ENCODE measurements at regions not wholly inside any gene's neighbourhood (a gene's known extent, or its start where the extent isn't known, plus 50 kb on each side); places are given as distances from the start of the nearest gene placed in this dataset.

- Histone ChIP-seq H3K36me3 (replicated peaks; ENCODE audit: insufficient read depth, low read length) (no peaks in the 10 kb centered on the region), H3K27ac (ENCODE audit: low read length) (no peak overlapping the region), H3K27me3 (replicated peaks; ENCODE audit: insufficient read depth, low read length) (no peaks in the 10 kb centered on the region), H2AFZ (ENCODE audit: low read length) (peak overlapping the region; percentile 62), H4K20me1 (ENCODE audit: insufficient read depth, low read length) (no peaks in the 10 kb centered on the region), H3K4me1 (ENCODE audit: low read length) (peaks cover 14% of the 10 kb centered on the region), H3K4me3 (ENCODE audit: low read length) (no peak overlapping the region), H3K9me3 (replicated peaks; ENCODE audit: insufficient read depth, low read length) (no peaks in the 10 kb centered on the region), H3K4me2 (ENCODE audit: low read depth, low read length) (peak overlapping the region; percentile 94), H3K9me2 (replicated peaks; ENCODE audit: insufficient read depth, low read length) (no peaks in the 10 kb centered on the region), H3F3A (ENCODE audit: insufficient read depth, low read length) (peaks cover 14% of the 10 kb centered on the region; the same call in 1 of the 2 replicates), H3K79me2 (ENCODE audit: low read length) (no peaks in the 10 kb centered on the region), H3K9ac (ENCODE audit: low read length) (no peak overlapping the region)
- no peak for TF ChIP-seq CTCF (IDR thresholded peaks at IDR 0.05; ENCODE audit: low read length)
- DNase-seq: no peak
Measured at GRCh38 chr9:129259375-129259774, 81.3 kb upstream of the IER5L start.

DNA sequence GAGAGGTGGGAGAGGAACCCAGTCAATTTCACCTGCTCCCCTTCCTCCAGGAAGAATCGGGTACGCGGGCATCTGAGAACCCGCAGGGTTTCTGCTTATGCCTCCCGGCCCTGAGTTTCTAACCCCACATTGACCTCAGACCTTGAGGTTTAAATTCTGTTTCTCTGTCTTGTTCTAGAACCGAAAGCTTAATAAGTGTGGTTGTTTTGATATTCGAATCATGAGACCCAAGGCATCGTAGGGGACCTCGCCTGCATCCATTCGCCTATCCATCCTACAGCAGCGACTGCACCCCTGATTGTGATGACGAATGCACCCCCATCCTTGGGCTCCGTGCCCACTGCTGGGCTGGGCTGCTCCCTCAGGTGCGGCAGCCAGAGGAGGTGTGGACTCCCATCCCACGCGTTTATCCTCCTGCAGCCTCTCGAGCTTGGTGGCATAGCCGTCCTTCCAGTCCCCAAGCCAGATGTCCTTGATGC is 80.8 kb upstream of the IER5L start:
- Histone ChIP-seq H2AFZ (ENCODE audit: low read length) (peak overlapping the region; percentile 62), H3K9me2 (replicated peaks; ENCODE audit: insufficient read depth, low read length) (no peaks in the 10 kb centered on the region), H3K79me2 (ENCODE audit: low read length) (no peaks in the 10 kb centered on the region), H3K4me1 (ENCODE audit: low read length) (peaks cover 14% of the 10 kb centered on the region), H3F3A (ENCODE audit: insufficient read depth, low read length) (peaks cover 14% of the 10 kb centered on the region; the same call in 1 of the 2 replicates), H3K9ac (ENCODE audit: low read length) (peak overlapping the region; percentile 55), H3K9me3 (replicated peaks; ENCODE audit: insufficient read depth, low read length) (no peaks in the 10 kb centered on the region), H4K20me1 (ENCODE audit: insufficient read depth, low read length) (no peaks in the 10 kb centered on the region), H3K27me3 (replicated peaks; ENCODE audit: insufficient read depth, low read length) (no peaks in the 10 kb centered on the region), H3K36me3 (replicated peaks; ENCODE audit: insufficient read depth, low read length) (no peaks in the 10 kb centered on the region), H3K4me2 (ENCODE audit: low read depth, low read length) (peak overlapping the region; percentile 94), H3K4me3 (ENCODE audit: low read length) (peak overlapping the region; percentile 41), H3K27ac (ENCODE audit: low read length) (peak overlapping the region; percentile 38; the same call in 1 of the 2 replicates)
- TF ChIP-seq CTCF (IDR thresholded peaks at IDR 0.05; ENCODE audit: low read length): no peak
- TF ChIP-seq EZH2phosphoT487 (IDR thresholded peaks at IDR 0.05; ENCODE audit: low read length): no peak
- no peak for TF ChIP-seq EZH2 (optimal IDR thresholded peaks at IDR 0.05; ENCODE audit: low read depth, low read length)
- DNase-seq: peak; percentile 70

DNA sequence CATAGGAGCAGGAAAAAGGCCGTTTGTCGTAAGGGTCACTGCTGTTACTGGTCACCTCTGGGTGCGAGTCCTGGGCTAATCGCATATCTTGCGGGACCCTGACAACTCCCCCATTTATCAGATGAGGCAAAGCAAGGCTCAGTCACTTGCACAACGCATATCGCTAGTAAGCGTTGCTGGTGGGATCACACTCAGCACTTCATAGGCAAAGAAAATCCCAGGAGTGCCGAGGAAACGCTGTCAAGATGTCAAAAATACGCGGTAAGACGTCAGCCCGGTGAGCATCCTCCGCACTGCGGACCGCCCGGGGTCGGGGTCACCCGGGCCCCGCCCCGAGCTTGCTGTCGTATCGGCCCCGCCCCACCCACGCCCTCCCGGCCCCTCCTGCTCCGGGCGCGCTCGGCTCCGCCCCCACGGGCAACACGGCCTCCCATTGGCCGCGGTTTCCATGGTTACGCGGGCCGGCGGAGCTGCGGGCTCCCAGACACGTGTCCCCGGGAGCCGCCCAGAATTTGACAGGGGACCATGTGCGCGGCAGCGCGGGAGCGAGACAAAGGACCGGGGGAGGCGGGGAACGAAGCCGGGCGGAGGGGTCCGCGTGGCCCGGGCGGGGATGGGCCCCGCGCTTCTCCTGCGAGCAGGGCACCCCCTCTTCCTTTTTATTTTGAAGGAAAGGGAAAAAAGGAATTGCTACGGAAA is 80.2 kb upstream of the IER5L start:
- Histone ChIP-seq H3K4me3 (ENCODE audit: low read length) (peak overlapping the region; percentile 41), H3K9ac (ENCODE audit: low read length) (peak overlapping the region; percentile 55), H3K27me3 (replicated peaks; ENCODE audit: insufficient read depth, low read length) (no peaks in the 10 kb centered on the region), H4K20me1 (ENCODE audit: insufficient read depth, low read length) (no peaks in the 10 kb centered on the region), H3F3A (ENCODE audit: insufficient read depth, low read length) (peaks cover 14% of the 10 kb centered on the region; the same call in 1 of the 2 replicates), H3K9me3 (replicated peaks; ENCODE audit: insufficient read depth, low read length) (no peaks in the 10 kb centered on the region), H3K36me3 (replicated peaks; ENCODE audit: insufficient read depth, low read length) (no peaks in the 10 kb centered on the region), H3K79me2 (ENCODE audit: low read length) (no peaks in the 10 kb centered on the region), H2AFZ (ENCODE audit: low read length) (peak overlapping the region; percentile 62), H3K9me2 (replicated peaks; ENCODE audit: insufficient read depth, low read length) (no peaks in the 10 kb centered on the region), H3K27ac (ENCODE audit: low read length) (peak overlapping the region; percentile 38; the same call in 1 of the 2 replicates), H3K4me1 (ENCODE audit: low read length) (peaks cover 14% of the 10 kb centered on the region), H3K4me2 (ENCODE audit: low read depth, low read length) (peak overlapping the region; percentile 94)
- no peak for TF ChIP-seq EZH2phosphoT487 (IDR thresholded peaks at IDR 0.05; ENCODE audit: low read length)
- no peak for TF ChIP-seq CTCF (IDR thresholded peaks at IDR 0.05; ENCODE audit: low read length)
- no peak for TF ChIP-seq EZH2 (optimal IDR thresholded peaks at IDR 0.05; ENCODE audit: low read depth, low read length)
- peak; percentile 96 for DNase-seq

All from MM.1S (cell line).